ENCODE measurements at regions not wholly inside any gene's neighbourhood (a gene's known extent, or its start where the extent isn't known, plus 50 kb on each side); places are given as distances from the start of the nearest gene placed in this dataset.

- no peak overlapping the region for H3K4me3 Mint-ChIP-seq (ENCODE audit: unreplicated experiment)
- TF ChIP-seq CTCF (IDR thresholded peaks at IDR 0.05; ENCODE audit: partially characterized antibody, unreplicated experiment) = no peak
Observed at GRCh38 chr1:193988885-193989284, 802.5 kb upstream of the B3GALT2 start.

GRCh38 chr1:193979219-193979618 lies 792.8 kb upstream of the B3GALT2 start:
- Mint-ChIP-seq H3K27me3 (ENCODE audit: unreplicated experiment) (no peaks in the 10 kb centered on the region), H3K4me3 (ENCODE audit: unreplicated experiment) (peak overlapping the region; percentile 22)
- no peak for TF ChIP-seq CTCF (IDR thresholded peaks at IDR 0.05; ENCODE audit: partially characterized antibody, unreplicated experiment)

More at GRCh38 chr1:193988885-193989284, 802.5 kb upstream of the B3GALT2 start:
- no peaks in the 10 kb centered on the region for H3K4me1 Mint-ChIP-seq (ENCODE audit: low read depth, unreplicated experiment)
- peaks cover 1% of the 10 kb centered on the region for H3K27me3 Mint-ChIP-seq (ENCODE audit: unreplicated experiment)
- DNase-seq = no peak
- H3K27ac Mint-ChIP-seq (ENCODE audit: unreplicated experiment) = no peak overlapping the region
- peaks cover 11% of the 10 kb centered on the region for H3K9me3 Mint-ChIP-seq (ENCODE audit: unreplicated experiment)
- H3K36me3 Mint-ChIP-seq (ENCODE audit: unreplicated experiment) = peaks cover 23% of the 10 kb centered on the region

GRCh38 chr1:193974286-193974798 lies 787.9 kb upstream of the B3GALT2 start:
- H3K4me1 Mint-ChIP-seq (ENCODE audit: low read depth, unreplicated experiment) = peaks cover 9% of the 10 kb centered on the region
- no peaks in the 10 kb centered on the region for H3K36me3 Mint-ChIP-seq (ENCODE audit: unreplicated experiment)
- no peak overlapping the region for H3K27ac Mint-ChIP-seq (ENCODE audit: unreplicated experiment)
- no peaks in the 10 kb centered on the region for H3K27me3 Mint-ChIP-seq (ENCODE audit: unreplicated experiment)
- H3K4me3 Mint-ChIP-seq (ENCODE audit: unreplicated experiment) = no peak overlapping the region
- H3K9me3 Mint-ChIP-seq (ENCODE audit: unreplicated experiment) = no peaks in the 10 kb centered on the region
- TF ChIP-seq CTCF (IDR thresholded peaks at IDR 0.05; ENCODE audit: partially characterized antibody, unreplicated experiment) = no peak
- no peak for DNase-seq

More at GRCh38 chr1:193979219-193979618, 792.8 kb upstream of the B3GALT2 start:
- Mint-ChIP-seq H3K4me1 (ENCODE audit: low read depth, unreplicated experiment) (peaks cover 22% of the 10 kb centered on the region), H3K36me3 (ENCODE audit: unreplicated experiment) (no peaks in the 10 kb centered on the region), H3K9me3 (ENCODE audit: unreplicated experiment) (no peaks in the 10 kb centered on the region), H3K27ac (ENCODE audit: unreplicated experiment) (peak overlapping the region; percentile 88)
- DNase-seq = no peak

DNA sequence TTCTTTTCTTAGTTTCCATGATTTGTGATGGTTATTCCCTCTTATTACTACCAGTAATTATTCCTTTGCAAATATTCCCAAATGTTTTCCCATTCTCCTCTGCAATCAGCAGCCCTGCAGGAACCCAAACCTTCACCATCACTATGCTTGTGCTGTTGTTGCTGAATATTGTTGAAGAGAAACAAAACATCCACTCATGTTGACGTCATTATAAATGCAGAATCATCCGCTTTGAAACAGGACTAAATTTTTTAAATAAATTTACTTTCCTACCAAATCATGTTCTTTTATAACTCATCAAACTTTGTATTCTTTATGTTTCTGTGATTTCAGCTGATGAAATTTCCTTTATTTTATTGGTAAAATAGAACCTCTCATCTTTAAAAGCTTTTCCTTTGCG lies 787.0 kb upstream of the B3GALT2 start:
- Mint-ChIP-seq H3K9me3 (ENCODE audit: unreplicated experiment) (no peaks in the 10 kb centered on the region), H3K4me3 (ENCODE audit: unreplicated experiment) (no peak overlapping the region), H3K27ac (ENCODE audit: unreplicated experiment) (no peak overlapping the region), H3K36me3 (ENCODE audit: unreplicated experiment) (no peaks in the 10 kb centered on the region), H3K27me3 (ENCODE audit: unreplicated experiment) (no peaks in the 10 kb centered on the region), H3K4me1 (ENCODE audit: low read depth, unreplicated experiment) (peaks cover 1% of the 10 kb centered on the region)
- TF ChIP-seq CTCF (IDR thresholded peaks at IDR 0.05; ENCODE audit: partially characterized antibody, unreplicated experiment) = no peak
- DNase-seq = no peak

DNA sequence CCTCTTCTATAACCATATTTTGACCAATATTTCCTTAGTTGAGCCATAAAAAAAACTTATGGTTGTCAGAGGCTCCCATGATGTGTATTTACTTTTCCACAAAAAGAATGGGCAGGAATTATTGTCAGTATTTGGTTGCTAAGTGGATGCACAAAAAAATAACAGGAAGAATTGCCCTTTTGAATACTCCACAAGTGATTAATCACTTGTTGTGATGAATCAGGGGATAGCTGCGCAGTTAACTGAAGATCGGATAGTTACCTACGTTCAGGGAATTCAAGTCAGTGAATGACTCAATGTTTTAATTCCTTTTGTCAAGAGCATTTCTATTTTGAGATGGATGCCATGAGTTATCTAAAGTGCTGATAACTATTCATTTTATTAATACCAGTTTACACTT lies 785.2 kb upstream of the B3GALT2 start:
- TF ChIP-seq CTCF (IDR thresholded peaks at IDR 0.05; ENCODE audit: partially characterized antibody, unreplicated experiment) = no peak
- Mint-ChIP-seq H3K9me3 (ENCODE audit: unreplicated experiment) (no peaks in the 10 kb centered on the region), H3K36me3 (ENCODE audit: unreplicated experiment) (no peaks in the 10 kb centered on the region), H3K4me3 (ENCODE audit: unreplicated experiment) (no peak overlapping the region), H3K4me1 (ENCODE audit: low read depth, unreplicated experiment) (no peaks in the 10 kb centered on the region), H3K27me3 (ENCODE audit: unreplicated experiment) (no peaks in the 10 kb centered on the region), H3K27ac (ENCODE audit: unreplicated experiment) (no peak overlapping the region)
- DNase-seq = no peak
